Mammary epithelial cell (primary cell): ENCODE measurements at regions not wholly inside any gene's neighbourhood (a gene's known extent, or its start where the extent isn't known, plus 50 kb on each side); places are given as distances from the start of the nearest gene placed in this dataset.

Source experiments
- EZH2 ChIP-seq: IDR thresholded peaks from 2 replicates; pipeline ENCODE4 v1.6.1; 2012; ENCODE audit warnings: low read length, inconsistent platforms, borderline replicate concordance
- TF ChIP-seq, protein P1 (sequence below), 2 donors: IDR thresholded peaks in 1 of 2; conservative IDR thresholded peaks in 1 of 2; 2 replicates each; pipeline ENCODE4 v1.5.1; 2011 to 2012; ENCODE audit warnings: inconsistent platforms in 2 of 2, low read length in 2 of 2, mild to moderate bottlenecking in 2 of 2, control low read depth in 1 of 2, low read depth in 1 of 2; ENCODE audit not compliant: insufficient read depth in 1 of 2; ENCODE audit errors: extremely low read depth in 1 of 2

DNA sequence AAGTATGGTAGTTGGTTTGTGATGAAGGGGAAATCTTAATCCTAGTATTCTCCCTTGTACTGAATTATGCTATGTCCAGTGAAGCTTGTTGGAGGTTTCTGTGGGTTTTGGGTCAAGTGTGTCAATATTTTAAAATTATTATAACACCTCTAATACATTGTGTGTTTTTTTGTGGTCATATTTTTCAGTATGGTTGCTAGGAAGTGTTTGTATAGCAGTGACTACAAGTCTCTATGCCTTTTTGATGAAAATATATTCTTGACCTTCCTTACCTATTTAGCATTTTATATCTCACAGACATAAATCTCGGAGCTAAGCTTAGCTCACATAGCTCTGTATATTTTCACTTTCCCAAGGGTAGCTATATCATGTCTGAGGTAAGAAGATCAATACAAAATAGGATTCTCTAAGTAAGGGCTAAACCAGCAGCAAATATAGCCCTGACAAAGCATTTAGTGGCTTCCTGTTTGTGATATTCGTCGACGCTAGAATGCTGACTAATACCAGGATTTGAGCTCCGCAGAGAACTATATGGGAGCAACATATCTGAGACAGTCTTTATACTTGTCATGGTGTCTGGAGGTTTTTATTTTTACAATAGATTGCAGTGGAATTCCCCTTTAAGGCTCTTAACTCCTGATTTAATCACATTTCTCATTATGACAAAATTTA lies 82.3 kb downstream of the MACIR start:
- TF ChIP-seq, protein P1, sequence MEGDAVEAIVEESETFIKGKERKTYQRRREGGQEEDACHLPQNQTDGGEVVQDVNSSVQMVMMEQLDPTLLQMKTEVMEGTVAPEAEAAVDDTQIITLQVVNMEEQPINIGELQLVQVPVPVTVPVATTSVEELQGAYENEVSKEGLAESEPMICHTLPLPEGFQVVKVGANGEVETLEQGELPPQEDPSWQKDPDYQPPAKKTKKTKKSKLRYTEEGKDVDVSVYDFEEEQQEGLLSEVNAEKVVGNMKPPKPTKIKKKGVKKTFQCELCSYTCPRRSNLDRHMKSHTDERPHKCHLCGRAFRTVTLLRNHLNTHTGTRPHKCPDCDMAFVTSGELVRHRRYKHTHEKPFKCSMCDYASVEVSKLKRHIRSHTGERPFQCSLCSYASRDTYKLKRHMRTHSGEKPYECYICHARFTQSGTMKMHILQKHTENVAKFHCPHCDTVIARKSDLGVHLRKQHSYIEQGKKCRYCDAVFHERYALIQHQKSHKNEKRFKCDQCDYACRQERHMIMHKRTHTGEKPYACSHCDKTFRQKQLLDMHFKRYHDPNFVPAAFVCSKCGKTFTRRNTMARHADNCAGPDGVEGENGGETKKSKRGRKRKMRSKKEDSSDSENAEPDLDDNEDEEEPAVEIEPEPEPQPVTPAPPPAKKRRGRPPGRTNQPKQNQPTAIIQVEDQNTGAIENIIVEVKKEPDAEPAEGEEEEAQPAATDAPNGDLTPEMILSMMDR (conservative IDR thresholded peaks at IDR 0.05 in 1 of 2, IDR thresholded peaks at IDR 0.05 in 1 of 2; ENCODE audit: extremely low read depth in 1 of 2, insufficient read depth in 1 of 2, low read depth in 1 of 2, low read length in 2 of 2) = no peak
- TF ChIP-seq EZH2 = no peak
